ENCODE measurements at regions not wholly inside any gene's neighbourhood (a gene's known extent, or its start where the extent isn't known, plus 50 kb on each side); places are given as distances from the start of the nearest gene placed in this dataset.
"Not testable (repeated sequence)": the region's sequence is repeated elsewhere in the genome, so short reads cannot be mapped to it uniquely, and the experiment has no call there.

DNA sequence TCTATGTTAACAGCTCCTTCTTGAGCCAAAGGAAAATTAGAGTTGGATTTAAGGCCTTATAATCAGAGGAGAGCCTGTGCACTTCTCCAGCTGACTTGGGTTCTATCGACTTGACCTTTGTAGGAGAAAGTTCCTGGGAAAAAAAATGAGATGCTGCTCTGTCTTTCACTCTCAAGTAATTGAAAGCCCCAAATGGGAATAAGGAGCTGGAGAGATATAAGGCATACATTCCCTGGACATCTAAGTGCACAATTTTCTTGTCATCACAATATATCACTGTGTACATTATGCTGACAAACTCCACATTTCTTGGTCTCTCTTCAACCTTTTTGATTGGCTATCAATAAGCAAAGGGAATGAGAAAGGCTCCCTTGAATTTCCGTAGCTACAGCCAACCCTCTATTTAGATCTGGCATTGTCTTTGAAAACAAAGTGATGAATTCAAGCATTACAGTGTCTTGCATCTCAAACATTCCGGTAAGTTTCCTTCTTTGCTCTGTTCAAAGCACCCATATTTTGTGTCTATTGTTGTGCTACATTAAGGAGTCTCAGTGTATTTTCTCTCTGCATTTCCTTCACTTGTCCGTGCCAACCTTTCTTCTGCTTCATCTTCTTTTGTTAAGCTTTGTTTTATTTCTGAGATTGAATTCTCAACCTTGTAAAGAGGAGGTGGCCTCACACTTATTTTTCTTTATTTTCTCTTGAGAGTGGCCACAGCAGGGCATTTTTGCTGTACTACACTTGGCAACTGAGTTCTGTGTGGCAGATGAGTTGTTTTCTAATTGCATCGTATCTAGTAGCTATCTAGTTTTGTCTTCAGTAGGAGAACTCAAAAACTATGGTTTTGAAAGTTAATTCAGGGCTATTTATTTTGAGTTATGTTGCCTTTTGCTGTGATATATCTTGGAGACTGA is 450.3 kb upstream of the MAN1A1 start:
- DNase-seq (ENCODE audit: low read depth), result no peak

DNA sequence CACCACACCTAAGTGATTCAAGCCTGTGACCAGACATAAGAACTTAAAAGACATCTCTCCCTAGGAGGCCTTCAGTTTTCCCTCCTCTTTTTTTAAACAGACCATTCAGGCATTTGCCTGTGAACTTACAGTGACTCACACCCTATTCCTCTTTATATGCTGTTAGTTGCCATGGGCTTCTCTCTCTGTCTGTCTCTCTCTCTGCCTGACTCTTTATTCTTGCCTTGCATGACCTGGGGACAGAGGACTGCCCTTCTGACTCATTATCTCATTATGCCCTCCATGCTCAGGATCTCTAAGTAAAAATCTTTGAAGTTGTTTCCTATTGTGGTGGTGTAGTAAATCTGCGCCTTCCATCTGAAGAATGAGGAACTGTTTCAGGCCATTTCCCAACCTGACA is 442.2 kb upstream of the MAN1A1 start:
- DNase-seq (ENCODE audit: low read depth), result no peak

DNA sequence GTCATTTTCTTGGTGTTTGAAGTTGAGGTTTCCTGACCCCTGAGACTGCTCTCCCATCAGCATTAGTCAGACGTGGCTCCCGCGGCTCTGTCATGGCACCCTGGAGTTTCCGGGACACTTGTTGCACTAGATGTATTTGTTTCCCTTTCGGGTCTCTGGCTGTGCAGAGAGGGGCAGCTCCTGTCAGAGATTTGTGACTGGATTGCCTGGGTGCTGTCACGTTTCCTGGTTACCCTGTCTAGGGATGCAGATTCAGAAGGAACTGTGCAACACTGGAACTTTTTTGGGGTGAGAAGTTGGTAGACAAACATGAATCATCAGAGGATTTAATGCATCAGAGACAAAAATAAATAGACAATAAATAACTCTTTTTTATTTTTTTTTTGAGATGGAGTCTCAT is 431.8 kb upstream of the MAN1A1 start:
- no peak for DNase-seq (ENCODE audit: low read depth)

DNA sequence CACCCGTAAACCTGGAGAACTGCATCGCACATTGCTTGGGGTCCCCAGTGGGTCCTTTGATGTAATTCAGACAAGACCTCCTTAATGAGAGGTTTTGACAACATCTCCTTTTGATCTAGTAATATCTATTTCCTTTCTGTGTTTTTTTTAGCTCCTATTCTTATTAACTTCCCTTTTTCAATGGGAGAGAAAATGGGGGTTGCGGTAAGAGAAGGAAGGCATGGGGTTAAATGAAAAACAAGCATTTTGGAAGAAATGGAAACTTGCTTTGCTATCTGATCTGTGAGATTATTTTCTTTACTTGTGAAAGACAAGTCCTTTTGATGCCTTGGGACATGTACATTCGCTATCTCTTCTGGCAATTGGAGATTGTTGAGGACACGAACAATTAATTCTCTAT is 418.6 kb upstream of the MAN1A1 start:
- DNase-seq (ENCODE audit: low read depth), result no peak

DNA sequence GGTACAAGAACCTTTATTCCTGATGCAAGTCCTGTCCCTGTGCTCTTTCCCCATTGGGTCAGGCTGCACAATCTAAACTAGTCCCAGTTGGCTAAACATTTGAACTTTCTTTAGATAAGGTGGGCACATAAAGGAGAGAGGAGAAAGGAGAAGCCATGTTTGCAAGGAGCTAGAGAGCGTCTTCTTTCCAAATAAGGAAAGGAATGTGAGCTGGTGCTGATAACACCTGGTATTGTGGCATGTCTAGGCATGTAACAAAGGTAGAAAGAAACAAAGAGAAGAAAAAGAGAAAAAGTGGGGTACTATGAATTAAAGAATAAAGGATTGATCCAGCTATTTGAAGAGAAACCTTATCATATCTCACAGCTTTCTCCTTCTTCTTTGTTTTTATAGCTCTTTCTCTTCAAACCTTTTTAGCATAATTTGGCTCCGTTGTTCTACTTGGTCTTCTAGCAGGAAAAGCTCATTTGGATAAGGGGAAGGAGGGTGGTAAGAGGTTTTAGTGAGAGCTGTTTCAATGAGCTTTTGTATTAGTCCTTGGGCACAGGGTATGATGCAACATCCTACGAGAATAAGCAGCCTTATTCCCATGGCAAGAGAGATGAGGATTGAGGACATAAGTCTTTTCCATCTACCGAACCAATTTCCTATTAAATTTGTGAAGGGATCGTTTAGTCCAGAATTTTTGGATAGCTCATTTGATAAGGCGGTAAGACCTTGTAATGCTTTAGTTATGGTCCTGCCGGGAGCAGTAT is 415.5 kb upstream of the MAN1A1 start:
- DNase-seq (ENCODE audit: low read depth), result no peak

DNA sequence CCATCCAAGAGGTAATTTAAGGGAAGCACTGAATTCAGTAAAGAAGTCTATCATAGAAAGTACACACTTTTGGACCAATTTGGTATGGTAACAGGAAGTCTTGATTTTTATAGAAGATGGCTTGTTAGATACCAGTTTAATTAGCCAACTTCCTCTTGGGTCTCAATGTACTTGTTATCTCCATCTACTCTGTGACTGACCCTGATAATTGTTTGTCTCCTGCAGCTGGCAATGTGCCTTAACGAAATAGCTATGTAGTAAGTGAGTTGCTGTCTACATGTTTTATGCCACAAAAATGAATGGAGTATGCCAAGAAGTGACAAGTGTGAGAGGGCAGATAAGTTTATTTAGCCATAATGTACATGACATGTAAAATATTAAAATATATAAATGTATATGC is 410.5 kb upstream of the MAN1A1 start:
- no peak for DNase-seq (ENCODE audit: low read depth)

DNA sequence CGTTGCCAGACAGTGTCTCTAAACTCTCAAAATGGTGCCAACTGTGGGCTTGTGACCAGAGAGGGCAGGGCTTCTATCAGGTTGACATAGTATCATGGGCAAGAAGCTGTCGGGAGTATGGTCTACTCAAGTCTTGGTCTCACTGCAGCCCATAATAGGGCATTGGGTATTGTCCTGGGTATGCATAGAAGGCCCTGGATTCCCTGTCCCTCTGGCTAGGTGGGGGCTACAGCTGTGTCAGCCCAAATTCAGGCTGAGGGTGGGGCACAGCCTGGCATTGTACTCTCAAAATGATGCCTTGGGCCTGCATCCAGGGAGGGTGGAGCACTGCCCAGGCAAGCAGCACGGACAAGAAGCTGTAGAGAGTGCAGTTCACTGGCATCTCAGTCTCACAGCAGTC is 408.8 kb upstream of the MAN1A1 start:
- DNase-seq (ENCODE audit: low read depth), result no peak

DNA sequence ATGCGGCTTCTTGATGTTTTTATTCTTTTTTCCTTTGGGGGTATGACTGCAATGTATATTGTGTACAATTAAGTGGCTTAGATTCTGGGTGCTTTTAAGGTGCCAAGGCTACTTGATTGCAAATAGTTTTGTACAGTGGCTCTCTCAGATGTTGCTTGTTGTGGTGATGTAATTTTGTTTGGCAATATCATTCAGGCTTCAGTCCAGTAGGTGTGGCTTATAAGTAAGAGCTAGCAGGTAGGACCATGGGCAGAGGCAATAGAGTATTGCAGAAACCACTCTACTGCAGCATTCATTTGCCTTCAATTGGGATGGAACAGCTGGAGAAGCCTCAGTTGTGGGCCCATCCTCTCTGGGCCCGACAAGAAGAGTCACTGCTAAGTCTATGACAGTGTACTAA is 407.9 kb upstream of the MAN1A1 start:
- DNase-seq (ENCODE audit: low read depth), result no peak

DNA sequence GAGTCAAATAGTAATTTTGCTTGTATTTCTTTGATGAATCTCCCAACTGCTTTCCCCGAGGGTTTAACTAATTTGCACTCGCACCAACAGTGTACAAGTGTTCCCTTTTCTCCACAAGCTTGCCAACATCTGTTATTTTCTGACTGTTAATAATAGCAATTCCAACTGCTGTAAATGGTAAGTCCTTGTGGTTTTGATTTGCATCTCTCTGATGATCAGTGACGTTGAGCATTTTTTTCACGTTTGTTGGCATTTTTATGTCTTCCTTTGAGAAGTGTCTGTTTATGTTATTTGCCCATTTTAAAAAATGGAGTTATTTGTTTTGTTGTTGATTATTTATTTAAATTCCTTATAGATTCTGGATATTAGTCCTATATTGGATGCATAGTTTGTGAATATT is 399.8 kb upstream of the MAN1A1 start:
- no peak for DNase-seq (ENCODE audit: low read depth)

DNA sequence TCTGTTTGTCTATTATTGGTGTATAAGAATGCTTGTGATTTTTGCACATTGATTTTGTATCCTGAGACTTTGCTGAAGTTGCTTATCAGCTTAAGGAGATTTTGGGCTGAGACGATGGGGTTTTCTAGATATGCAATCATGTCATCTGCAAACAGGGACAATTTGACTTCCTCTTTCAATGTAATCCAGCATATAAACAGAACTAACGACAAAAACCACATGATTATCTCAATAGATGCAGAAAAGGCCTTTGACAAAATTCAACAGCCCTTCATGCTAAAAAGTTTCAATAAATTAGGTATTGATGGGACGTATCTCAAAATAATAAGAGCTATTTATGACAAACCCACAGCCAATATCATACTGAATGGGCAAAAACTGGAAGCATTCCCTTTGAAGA is 399.0 kb upstream of the MAN1A1 start:
- DNase-seq (ENCODE audit: low read depth), result not testable (repeated sequence)

DNA sequence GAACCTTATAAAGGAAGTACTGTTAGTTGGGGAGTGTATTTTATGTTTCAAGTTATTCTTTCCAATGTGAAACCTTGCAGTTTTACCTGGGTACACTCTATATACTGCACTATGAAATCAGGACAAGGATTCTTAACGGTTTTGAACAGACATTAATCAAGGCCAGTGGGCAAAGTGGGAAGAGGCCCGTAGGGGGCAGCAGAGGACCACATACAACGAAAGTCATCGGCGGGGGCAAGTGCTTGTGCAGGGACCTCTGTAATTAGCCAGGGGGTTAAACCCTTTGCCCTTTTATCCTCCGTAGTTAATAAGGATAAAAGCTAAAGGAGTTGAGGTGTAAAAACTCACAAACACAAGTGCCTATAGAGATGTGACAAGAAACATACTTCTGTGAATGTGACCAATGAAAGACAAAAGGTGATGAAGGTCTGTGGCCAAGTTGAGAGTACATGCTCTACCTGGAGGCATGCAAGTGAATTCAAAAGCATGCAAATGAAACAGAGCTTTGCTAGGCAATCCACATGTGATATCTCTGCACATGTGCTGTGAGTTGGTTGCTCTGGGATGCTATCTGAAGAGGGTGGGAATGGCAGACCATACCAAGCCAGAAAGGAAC is 392.7 kb upstream of the MAN1A1 start:
- DNase-seq (ENCODE audit: low read depth), result peak; percentile 6

DNA sequence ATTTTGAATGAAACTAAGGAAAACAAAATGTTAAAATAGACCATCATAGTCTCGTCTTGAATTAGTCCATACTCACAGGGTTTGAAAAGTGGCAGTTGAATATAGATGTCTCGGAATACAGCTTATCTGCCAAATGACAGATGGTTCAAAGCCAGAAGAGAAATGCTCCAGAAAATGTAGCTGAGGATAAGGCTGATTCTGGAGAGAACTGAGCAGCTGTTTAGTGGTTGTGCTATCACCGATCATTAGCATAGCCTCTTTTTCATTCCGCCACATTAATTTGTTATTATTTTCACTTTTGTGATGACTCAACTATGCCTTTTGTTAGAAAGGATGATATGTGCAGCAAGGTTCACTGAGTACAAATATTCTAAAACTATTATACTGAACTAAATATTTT is 390.2 kb upstream of the MAN1A1 start:
- no peak for DNase-seq (ENCODE audit: low read depth)

DNA sequence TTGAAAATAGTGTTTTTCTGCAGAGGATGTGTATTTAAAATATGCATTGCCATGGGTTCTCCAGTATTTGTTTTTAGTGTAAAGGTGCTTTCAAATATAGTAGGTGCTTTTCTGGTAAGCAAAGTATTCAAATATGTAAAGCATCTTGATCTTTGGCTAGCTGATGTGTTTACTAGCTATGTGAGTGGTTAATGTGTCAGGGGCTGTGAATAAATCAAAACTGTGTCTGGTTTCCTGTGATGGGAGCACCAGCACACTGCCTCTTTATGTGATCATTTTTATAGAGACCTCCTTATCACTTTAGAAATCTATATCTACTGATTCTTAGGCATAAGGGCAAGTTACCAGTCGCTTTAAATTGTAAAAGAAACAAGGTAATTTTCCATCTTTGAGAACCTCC is 388.9 kb upstream of the MAN1A1 start:
- DNase-seq (ENCODE audit: low read depth), result no peak

DNA sequence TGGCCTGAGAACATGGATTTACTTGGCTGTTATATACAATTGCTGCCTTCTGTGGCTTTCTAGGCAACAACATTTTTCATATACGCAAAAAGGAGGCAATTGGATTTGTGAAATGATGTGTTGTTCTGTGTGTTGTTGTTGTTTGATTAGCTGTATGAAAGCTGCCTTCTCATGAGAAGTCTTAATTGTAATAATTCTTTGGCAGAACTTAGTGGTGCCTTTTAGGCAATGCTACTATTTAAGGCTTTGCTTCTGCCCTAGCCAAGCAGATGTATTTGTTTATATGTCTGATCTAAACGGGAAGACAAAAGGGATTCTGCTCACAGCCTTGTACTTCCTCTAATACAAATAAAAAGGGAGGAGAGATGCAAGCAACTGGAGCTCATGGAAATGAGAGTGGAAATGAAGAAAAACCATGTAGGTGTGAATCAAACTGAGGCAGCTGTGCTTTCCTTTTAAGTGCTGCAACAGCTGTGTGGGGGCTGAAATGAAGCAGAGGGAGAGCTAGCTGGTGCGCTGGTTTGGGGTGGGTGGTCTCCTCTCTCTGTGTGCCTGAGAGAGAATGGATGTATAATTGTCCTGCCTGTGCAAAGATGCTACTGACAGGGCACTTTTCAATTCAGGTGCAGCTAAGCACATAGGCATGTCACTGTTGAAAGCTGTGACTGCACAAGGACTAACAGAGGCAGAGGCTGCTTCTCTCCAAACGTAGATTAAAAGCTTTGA is 386.9 kb upstream of the MAN1A1 start:
- DNase-seq (ENCODE audit: low read depth), result no peak

DNA sequence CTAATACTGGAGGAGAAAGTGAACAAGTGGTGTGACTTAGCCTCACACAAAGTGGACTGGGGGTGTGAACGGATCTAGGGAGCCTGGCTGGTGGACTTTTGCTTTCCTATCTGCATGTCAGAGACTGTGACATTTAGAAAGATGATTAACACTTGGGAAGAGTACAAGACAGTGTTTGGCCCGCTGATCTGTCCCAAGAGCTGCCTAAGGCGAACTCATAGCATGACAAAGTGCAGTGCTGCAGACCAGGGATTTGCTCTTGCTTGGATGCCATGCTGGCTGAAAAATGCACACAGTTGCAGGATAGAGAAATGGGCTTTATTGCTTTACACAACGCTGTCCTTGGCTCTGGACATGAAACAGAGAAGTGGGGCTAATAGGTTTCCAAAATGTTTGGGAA is 386.0 kb upstream of the MAN1A1 start:
- no peak for DNase-seq (ENCODE audit: low read depth)

DNA sequence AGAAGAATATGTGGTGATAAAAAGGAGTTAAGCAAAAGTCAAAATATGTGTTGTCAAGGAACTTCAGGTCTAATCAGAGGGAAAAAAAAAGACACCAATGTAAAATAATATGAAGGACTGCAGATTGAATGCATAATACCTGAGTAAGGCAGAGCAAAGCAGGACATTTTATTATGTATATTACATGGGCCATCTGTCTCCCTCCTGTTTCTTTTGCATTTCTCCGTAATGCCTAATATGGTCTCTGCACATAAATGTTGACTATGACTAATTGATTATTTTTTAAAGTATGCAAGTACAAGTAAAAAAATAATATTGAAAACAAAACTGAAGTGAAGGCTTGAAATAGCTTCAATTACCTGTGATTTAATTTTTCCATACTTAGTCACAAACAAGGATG is 384.7 kb upstream of the MAN1A1 start:
- DNase-seq (ENCODE audit: low read depth), result no peak

DNA sequence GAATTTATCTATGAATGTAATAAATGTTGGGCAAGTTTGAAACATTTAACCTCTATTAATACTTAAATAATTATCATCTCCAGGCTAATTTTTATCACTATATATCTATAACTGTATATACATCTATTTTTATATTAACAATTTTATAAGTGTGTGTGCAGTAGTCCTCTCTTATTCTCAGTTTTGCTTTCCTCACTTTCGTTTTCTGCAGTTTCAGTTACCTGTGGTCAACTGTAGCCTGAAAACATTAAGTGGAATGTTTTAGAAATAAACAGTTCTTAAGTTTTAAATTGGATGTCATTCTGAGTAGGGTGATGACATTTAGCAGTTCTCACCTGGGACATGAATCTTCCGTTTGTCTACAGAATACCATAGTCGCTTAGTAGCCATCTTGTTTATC is 379.4 kb upstream of the MAN1A1 start:
- no peak for DNase-seq (ENCODE audit: low read depth)

DNA sequence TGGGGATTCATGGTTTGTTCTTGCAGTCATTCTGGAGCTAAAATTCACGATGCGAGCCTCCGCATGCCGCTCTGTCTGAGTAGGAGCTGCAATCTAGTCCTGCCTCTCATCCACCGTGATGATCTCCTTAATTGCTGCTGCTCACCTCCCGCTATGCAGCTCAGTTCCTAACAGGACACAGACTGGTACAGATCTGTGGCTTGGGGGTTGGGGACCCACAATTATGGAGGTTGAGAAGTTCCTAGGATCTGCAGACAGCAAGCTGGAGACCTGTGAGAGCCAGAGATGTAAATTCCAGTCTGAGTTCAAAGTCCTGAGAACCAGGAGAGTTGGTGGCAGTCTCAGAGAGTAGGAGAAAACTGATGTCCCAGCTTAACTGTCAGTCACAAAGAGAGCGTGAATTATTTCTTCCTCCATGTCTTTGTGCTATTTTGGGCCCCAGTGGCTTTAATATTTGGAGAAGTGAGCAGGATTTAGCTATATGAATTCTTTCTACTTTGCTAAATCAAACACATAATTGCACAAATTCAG is 378.7 kb upstream of the MAN1A1 start:
- DNase-seq (ENCODE audit: low read depth), result no peak

DNA sequence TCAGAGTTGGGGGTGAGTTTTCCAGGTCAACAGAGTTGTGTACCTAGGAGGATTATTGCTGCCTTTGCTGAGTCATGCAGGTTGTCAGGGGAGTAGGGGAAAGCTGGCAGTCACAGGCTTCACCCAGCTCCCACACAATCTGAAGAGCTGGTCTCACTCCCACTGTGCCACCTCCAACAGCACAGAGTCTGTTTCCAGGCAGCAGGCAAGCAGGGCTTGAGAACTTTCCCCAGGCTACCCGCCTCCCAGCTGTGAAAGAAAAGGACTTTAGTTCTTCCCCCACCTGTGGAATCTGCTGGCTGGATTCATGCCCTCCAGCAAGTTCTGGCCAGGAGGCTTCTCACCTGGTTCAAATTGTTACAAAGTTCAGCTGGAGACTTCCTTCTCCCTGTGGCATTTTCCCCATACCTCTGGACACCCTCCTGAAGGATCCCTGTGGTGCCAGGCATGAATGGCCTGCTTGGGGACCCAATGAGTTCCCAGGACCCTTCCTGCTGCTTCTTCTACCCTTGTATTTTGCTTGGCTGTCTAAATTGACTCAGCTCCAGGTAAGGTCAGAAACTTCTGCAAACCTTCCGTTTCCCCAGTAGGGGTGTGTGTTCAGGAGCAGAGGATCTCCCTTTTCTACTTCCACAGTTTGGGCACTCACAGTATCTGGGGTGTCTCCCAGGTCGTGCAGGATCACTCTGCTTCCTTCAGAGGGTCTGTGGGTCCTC is 378.1 kb upstream of the MAN1A1 start:
- DNase-seq (ENCODE audit: low read depth), result no peak

DNA sequence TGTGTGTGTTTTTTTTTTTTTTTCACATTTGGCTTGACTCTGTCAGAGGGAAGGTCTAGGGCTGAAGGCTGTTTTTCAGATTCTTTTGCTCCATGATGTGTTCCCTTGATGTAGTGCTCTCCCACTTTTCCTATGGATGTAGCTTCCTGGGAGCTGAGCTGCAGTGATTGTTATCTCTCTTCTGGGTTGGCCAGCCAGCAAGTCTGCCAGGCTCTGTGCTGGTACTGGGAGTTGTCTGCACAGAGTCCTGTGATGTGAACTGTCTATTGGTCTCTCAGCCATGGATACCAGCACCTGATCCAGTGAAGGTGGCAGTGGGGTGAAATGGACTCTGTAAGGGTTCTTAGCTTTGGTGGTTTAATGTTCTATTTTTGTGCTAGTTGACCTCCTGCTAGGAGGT is 377.4 kb upstream of the MAN1A1 start:
- not testable (repeated sequence) for DNase-seq (ENCODE audit: low read depth)

DNA sequence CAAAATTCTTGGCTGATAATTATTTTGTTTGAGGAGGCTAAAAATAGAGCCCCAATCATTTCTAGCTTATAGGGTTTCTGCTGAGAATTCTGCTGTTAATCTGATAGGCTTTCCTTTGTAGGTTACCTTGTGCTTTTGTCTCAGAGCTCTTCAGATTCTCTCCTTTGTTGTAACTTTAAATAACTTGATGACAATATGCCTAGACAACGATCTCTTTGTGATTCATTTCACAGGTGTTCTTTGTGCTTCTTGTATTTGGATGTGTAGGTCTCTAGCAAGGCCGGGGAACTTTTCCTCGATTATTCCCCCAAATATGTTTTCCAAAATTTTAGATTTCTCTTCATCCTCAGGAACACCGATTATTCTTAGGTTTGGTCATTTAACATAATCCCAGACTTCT is 376.5 kb upstream of the MAN1A1 start:
- DNase-seq (ENCODE audit: low read depth), result no peak

All from activated T-helper 1 cell treated with Interleukin-2 at 50 U/mL for 16 hours (primary cell).